Mesendoderm (in vitro differentiated cells): ENCODE measurements at regions not wholly inside any gene's neighbourhood (a gene's known extent, or its start where the extent isn't known, plus 50 kb on each side); places are given as distances from the start of the nearest gene placed in this dataset.

Experiments used
- DNase-seq: peaks from one replicate; pipeline ENCODE4 v3.0.0; 2013
- H2AK5ac ChIP-seq: 2 replicates; pipeline ENCODE4 v1.6.1; 2013; ENCODE audit warnings: low read length, inconsistent platforms
- H2BK120ac ChIP-seq: 2 replicates; pipeline ENCODE4 v1.6.1; 2013; ENCODE audit warnings: low read depth, mild to moderate bottlenecking, low read length, moderate library complexity, mixed read lengths
- H2BK15ac ChIP-seq: replicated peaks from 2 replicates; pipeline ENCODE4 v1.6.1; 2013; ENCODE audit warnings: low read depth, mild to moderate bottlenecking, moderate library complexity
- H2BK5ac ChIP-seq: 2 replicates; pipeline ENCODE4 v1.6.1; 2013; ENCODE audit warnings: low read length, inconsistent platforms
- H3K18ac ChIP-seq: 2 replicates; pipeline ENCODE4 v1.6.1; 2013; ENCODE audit warnings: mild to moderate bottlenecking, low read length, mixed read lengths
- H3K23ac ChIP-seq: one replicate; pipeline ENCODE4 v1.6.1; 2013; ENCODE audit warnings: low read length
- H3K27ac ChIP-seq: 2 replicates; pipeline ENCODE4 v1.5.1; 2013; ENCODE audit warnings: low read depth, mild to moderate bottlenecking, inconsistent platforms, low read length, moderate library complexity
- H3K27me3 ChIP-seq: 2 replicates; pipeline ENCODE4 v1.6.1; 2013; ENCODE audit warnings: low read length, control low read depth, mild to moderate bottlenecking, inconsistent platforms; ENCODE audit not compliant: insufficient read depth, poor library complexity
- H3K36me3 ChIP-seq: 2 replicates; pipeline ENCODE4 v1.6.1; 2013; ENCODE audit warnings: low read length, inconsistent platforms; ENCODE audit not compliant: control insufficient read depth, insufficient read depth
- H3K4ac ChIP-seq: one replicate; pipeline ENCODE4 v1.6.1; 2013; ENCODE audit warnings: low read depth, mild to moderate bottlenecking, low read length, moderate library complexity
- H3K4me1 ChIP-seq: 2 replicates; pipeline ENCODE4 v1.6.1; 2013; ENCODE audit warnings: low read depth, low read length, inconsistent platforms; ENCODE audit not compliant: control insufficient read depth
- H3K4me2 ChIP-seq: 2 replicates; pipeline ENCODE4 v1.6.1; 2013; ENCODE audit warnings: low read length
- H3K4me3 ChIP-seq: 2 replicates; pipeline ENCODE4 v1.5.1; 2013; ENCODE audit warnings: mild to moderate bottlenecking, low read length
- H3K56ac ChIP-seq: one replicate; pipeline ENCODE4 v1.6.1; 2013; ENCODE audit warnings: low read length
- H3K79me1 ChIP-seq: 2 replicates; pipeline ENCODE4 v1.6.1; 2013; ENCODE audit warnings: low read length, inconsistent platforms
- H3K79me2 ChIP-seq: 2 replicates; pipeline ENCODE4 v1.6.1; 2013; ENCODE audit warnings: mild to moderate bottlenecking, low read length; ENCODE audit not compliant: control insufficient read depth, insufficient read depth
- H3K9ac ChIP-seq: 2 replicates; pipeline ENCODE4 v1.6.1; 2013; ENCODE audit warnings: low read length, inconsistent platforms
- H4K5ac ChIP-seq: one replicate; pipeline ENCODE4 v1.6.1; 2013; ENCODE audit warnings: low read length
- H4K8ac ChIP-seq: one replicate; pipeline ENCODE4 v1.6.1; 2013; ENCODE audit warnings: low read depth, mild to moderate bottlenecking, control low read depth, low read length, moderate library complexity
- WGBS: extraction: QIAGEN DNeasy Blood & Tissue Kit; methylation state at CpG from one replicate; pipeline ENCODE4 v1.1.7; 2013; ENCODE audit warnings: low lambda C conversion rate, missing lambda C conversion rate; ENCODE audit not compliant: insufficient coverage; ENCODE audit errors: extremely low coverage; 5-methylcytosine and 5-hydroxymethylcytosine counted together

DNA sequence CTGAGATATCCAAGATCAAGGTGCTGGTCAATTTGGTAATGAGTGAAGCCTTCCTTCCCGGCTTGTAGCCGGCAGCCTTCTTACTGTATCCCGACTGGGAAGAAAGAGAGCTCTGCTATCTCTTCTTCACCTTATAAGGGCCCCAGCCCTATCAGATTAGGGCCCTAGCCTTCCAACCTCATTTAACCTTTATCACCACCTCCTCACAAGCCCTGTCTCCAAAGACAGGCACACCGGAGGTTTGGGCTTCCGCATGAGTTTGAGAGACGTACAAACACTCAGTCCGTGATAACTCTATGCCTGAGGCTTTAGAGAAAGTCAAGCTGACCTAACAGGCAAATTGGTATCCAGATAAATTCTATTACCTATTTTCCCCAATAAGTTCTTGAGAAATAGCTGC is 243.9 kb downstream of the OPA1 start:
- Histone ChIP-seq H3K27ac (no peak overlapping the region), H4K5ac (no peak overlapping the region), H2BK15ac (no peak overlapping the region), H3K4ac (no peak overlapping the region), H3K79me1 (no peaks in the 10 kb centered on the region), H3K9ac (no peak overlapping the region), H3K56ac (peak overlapping the region; percentile 1), H4K8ac (no peak overlapping the region), H3K79me2 (no peaks in the 10 kb centered on the region), H3K23ac (no peak overlapping the region), H3K36me3 (no peaks in the 10 kb centered on the region), H2BK5ac (no peak overlapping the region), H3K27me3 (no peaks in the 10 kb centered on the region), H2BK120ac (no peak overlapping the region), H3K4me2 (no peak overlapping the region), H3K4me3 (no peak overlapping the region), H2AK5ac (no peak overlapping the region), H3K18ac (no peak overlapping the region), H3K4me1 (peaks cover 6% of the 10 kb centered on the region)
- DNase-seq = peak; percentile 65
- no CpG with 5 or more reads among the region's 7 CpGs for WGBS

DNA sequence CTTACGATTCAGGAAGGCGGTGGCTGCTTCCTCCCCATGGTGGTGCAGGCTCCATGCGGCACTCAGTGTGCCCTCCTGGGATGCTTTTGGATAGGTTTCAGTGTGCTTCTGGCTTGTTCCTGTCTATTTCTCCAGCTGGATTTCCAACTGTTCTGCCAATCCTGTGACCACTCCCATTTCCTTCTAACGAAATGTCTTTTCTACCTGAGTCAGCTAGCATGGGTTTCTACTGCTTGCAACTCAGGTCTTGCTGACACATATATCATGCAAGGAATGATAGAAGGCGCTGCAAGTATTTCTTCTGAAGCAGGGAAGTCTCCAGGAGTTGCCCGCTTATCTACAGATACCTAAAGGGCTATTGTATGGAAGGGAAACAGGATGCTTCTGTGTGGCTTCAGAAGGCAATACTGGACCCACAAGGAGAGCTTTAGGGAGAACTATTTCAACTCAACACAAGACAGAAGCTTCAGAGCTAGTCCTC is 244.4 kb downstream of the OPA1 start:
- Histone ChIP-seq H3K79me2 (no peaks in the 10 kb centered on the region), H2AK5ac (no peak overlapping the region), H3K27ac (no peak overlapping the region), H3K4ac (no peak overlapping the region), H4K5ac (no peak overlapping the region), H4K8ac (no peak overlapping the region), H3K4me3 (no peak overlapping the region), H3K79me1 (no peaks in the 10 kb centered on the region), H3K36me3 (no peaks in the 10 kb centered on the region), H3K27me3 (no peaks in the 10 kb centered on the region), H2BK120ac (peak overlapping the region; percentile 22), H2BK15ac (no peak overlapping the region), H2BK5ac (no peak overlapping the region), H3K56ac (peak overlapping the region; percentile 59), H3K23ac (no peak overlapping the region), H3K9ac (no peak overlapping the region), H3K18ac (no peak overlapping the region), H3K4me2 (no peak overlapping the region), H3K4me1 (peaks cover 6% of the 10 kb centered on the region)
- no CpG with 5 or more reads among the region's 6 CpGs for WGBS
- DNase-seq = peak; percentile 65

DNA sequence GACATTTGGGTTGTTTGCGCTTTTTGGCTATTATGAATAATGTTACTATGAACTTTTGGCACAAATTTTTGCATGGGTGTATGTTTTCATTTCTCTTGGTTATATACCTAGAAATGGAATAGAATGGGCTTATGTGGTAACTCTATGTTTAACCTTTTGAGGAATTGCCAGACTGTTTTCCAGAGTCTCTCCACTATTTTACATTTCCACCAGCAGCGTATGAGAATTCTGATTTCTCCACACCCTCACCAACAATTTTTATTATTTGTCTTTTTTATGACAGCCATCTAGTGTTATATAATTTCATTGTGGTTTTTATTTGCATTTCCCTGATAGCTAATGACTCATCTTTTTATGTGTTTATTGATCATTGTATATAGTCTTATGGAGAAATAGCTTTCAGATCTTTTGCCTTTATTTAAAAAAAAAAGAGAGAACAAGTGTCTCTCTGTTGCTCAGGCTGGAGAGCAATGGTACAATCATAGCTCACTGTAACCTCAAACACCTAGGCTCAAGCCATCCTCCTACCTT is 247.2 kb downstream of the OPA1 start:
- H4K5ac ChIP-seq = no peak overlapping the region
- peaks cover 6% of the 10 kb centered on the region for H3K4me1 ChIP-seq
- H2AK5ac ChIP-seq = no peak overlapping the region

DNA sequence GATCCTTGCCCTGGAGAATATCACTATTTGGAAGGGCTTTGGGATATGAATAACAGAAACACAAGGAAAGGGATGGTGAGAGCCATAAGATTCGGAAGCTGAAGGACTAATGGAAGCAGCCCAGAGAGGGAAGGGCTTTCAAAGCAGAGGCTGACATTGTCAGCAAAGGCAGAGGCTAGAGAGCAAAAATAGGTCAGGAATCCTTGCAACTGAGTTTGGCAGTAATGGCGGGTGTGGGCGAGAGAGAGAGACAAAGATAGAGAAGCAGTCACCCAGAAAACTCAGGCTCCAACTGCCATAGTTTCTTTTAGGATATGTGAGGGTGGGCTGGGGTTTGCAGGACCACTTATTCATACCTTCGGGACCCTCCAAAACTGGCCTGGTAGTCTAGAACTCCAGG is 248.6 kb downstream of the OPA1 start:
- H3K23ac ChIP-seq = no peak overlapping the region
- H3K4me2 ChIP-seq = no peak overlapping the region
- no peak overlapping the region for H2BK15ac ChIP-seq
- no peak for DNase-seq
- H2AK5ac ChIP-seq = no peak overlapping the region
- no peak overlapping the region for H3K4ac ChIP-seq
- H3K27ac ChIP-seq = no peak overlapping the region
- no peaks in the 10 kb centered on the region for H3K79me1 ChIP-seq
- no peak overlapping the region for H2BK120ac ChIP-seq
- no peak overlapping the region for H3K56ac ChIP-seq
- H3K36me3 ChIP-seq = no peaks in the 10 kb centered on the region
- H4K5ac ChIP-seq = no peak overlapping the region
- H3K9ac ChIP-seq = no peak overlapping the region
- H3K79me2 ChIP-seq = no peaks in the 10 kb centered on the region
- peaks cover 6% of the 10 kb centered on the region for H3K4me1 ChIP-seq
- no peak overlapping the region for H3K18ac ChIP-seq
- no peak overlapping the region for H4K8ac ChIP-seq
- no peak overlapping the region for H2BK5ac ChIP-seq
- no peak overlapping the region for H3K4me3 ChIP-seq
- WGBS = no CpG with 5 or more reads among the region's 4 CpGs
- no peaks in the 10 kb centered on the region for H3K27me3 ChIP-seq

More for the DNA sequence above, 247.2 kb downstream of the OPA1 start:
- Histone ChIP-seq H3K27ac (no peak overlapping the region), H2BK5ac (no peak overlapping the region), H3K9ac (no peak overlapping the region), H3K56ac (no peak overlapping the region), H3K79me1 (no peaks in the 10 kb centered on the region), H3K36me3 (no peaks in the 10 kb centered on the region), H3K4me3 (no peak overlapping the region), H3K4me2 (no peak overlapping the region), H3K4ac (no peak overlapping the region), H2BK120ac (no peak overlapping the region), H4K8ac (no peak overlapping the region), H3K27me3 (no peaks in the 10 kb centered on the region), H2BK15ac (no peak overlapping the region), H3K18ac (no peak overlapping the region), H3K23ac (no peak overlapping the region), H3K79me2 (no peaks in the 10 kb centered on the region)
- no CpG with 5 or more reads among the region's 2 CpGs for WGBS
- no peak for DNase-seq

DNA sequence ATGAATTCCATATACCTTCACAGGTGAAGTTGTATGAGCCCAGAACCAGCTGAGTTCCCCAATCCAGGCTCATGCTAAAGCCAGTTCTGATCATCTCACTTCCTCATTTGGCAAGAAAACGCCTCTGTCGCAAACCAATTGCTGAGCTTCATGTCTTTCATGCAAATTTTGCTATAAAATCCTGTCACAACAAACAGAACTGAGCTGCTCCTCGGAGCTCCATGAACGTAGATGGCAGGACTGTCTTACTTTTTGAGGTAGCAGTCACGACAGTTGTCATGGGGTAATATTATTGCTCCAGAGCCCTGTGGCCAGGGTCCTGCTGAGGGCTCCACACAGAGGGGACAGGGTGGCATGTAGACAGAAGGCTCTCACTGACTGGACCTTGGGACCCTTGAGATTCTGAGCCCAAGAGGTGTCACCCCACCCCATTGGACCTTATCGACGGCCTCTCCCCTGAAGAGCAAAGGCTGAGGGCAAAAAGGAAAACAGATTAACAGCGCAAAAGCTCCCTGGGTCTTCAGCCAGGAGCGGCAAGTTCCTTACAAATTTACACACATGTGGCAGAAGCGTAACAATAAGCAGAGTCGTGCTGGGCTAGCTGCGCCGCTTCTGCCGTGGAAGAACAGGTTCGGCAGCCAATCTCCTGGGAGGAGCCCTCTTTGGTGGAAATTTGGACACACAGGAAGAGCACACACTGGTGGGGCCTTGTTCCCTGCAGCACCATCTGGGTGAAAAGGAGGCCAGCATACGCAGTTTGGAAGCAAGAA is 249.2 kb downstream of the OPA1 start:
- no peak overlapping the region for H2BK5ac ChIP-seq
- no peak overlapping the region for H2BK120ac ChIP-seq
- H3K27ac ChIP-seq = no peak overlapping the region
- no peak overlapping the region for H3K4me2 ChIP-seq
- H4K5ac ChIP-seq = no peak overlapping the region
- no peak overlapping the region for H3K9ac ChIP-seq
- H3K27me3 ChIP-seq = no peaks in the 10 kb centered on the region
- no peak overlapping the region for H2AK5ac ChIP-seq
- H3K79me1 ChIP-seq = no peaks in the 10 kb centered on the region
- no peaks in the 10 kb centered on the region for H3K79me2 ChIP-seq
- peaks cover 4% of the 10 kb centered on the region for H3K4me1 ChIP-seq
- H3K18ac ChIP-seq = no peak overlapping the region
- WGBS = no CpG with 5 or more reads among the region's 16 CpGs
- no peak overlapping the region for H3K4me3 ChIP-seq
- peak overlapping the region; percentile 73 for H3K56ac ChIP-seq
- H4K8ac ChIP-seq = no peak overlapping the region
- H3K36me3 ChIP-seq = no peaks in the 10 kb centered on the region
- no peak for DNase-seq
- peak overlapping the region; percentile 54 for H3K23ac ChIP-seq
- no peak overlapping the region for H3K4ac ChIP-seq
- no peak overlapping the region for H2BK15ac ChIP-seq
